NOMO-1 (cell line): ENCODE measurements at regions not wholly inside any gene's neighbourhood (a gene's known extent, or its start where the extent isn't known, plus 50 kb on each side); places are given as distances from the start of the nearest gene placed in this dataset.
"Not testable (repeated sequence)": the region's sequence is repeated elsewhere in the genome, so short reads cannot be mapped to it uniquely, and the experiment has no call there.

Source experiments
- DNase-seq, 2 experiments: peaks; one replicate each; lab custom pipeline; 2025; ENCODE audit not compliant: unreplicated experiment in 2 of 2; lab: John Stamatoyannopoulos, UW

GRCh38 chr2:52113338-52113737 lies 1081.4 kb upstream of the NRXN1 start:
- DNase-seq = no peak

GRCh38 chr2:52112141-52112540 lies 1080.2 kb upstream of the NRXN1 start:
- no peak for DNase-seq

- DNase-seq = peak in 1 of 2 experiments; percentile 16
Observed at GRCh38 chr2:52107124-52107523, 1075.2 kb upstream of the NRXN1 start.

GRCh38 chr2:52097071-52097470 lies 1065.1 kb upstream of the NRXN1 start:
- DNase-seq = peak; percentile 23 to 27

GRCh38 chr2:52084759-52085158 lies 1052.8 kb upstream of the NRXN1 start:
- DNase-seq = peak in 1 of 2 experiments; percentile 17

GRCh38 chr2:52083214-52083613 lies 1051.3 kb upstream of the NRXN1 start:
- DNase-seq = no peak

- no peak for DNase-seq
Observed at GRCh38 chr2:52082646-52083045, 1050.7 kb upstream of the NRXN1 start.

- DNase-seq = no peak
Observed at GRCh38 chr2:52079602-52080001, 1047.7 kb upstream of the NRXN1 start.

- DNase-seq = no peak
Observed at GRCh38 chr2:52077159-52077558, 1045.2 kb upstream of the NRXN1 start.

GRCh38 chr2:52074130-52074719 lies 1042.3 kb upstream of the NRXN1 start:
- DNase-seq = no peak

- no peak for DNase-seq
Observed at GRCh38 chr2:52072949-52073348, 1041.0 kb upstream of the NRXN1 start.

- DNase-seq = no peak
Observed at GRCh38 chr2:52070665-52071064, 1038.7 kb upstream of the NRXN1 start.

GRCh38 chr2:52064234-52064633 lies 1032.3 kb upstream of the NRXN1 start:
- DNase-seq = no peak

- no peak for DNase-seq
Observed at GRCh38 chr2:52054824-52055223, 1022.9 kb upstream of the NRXN1 start.

- DNase-seq = no peak
Observed at GRCh38 chr2:52036853-52037252, 1004.9 kb upstream of the NRXN1 start.

GRCh38 chr2:52036024-52036423 lies 1004.1 kb upstream of the NRXN1 start:
- no peak for DNase-seq

- DNase-seq = no peak
Observed at GRCh38 chr2:52035391-52035790, 1003.5 kb upstream of the NRXN1 start.

GRCh38 chr2:52034706-52035105 lies 1002.8 kb upstream of the NRXN1 start:
- DNase-seq = no peak

GRCh38 chr2:52022006-52022405 lies 990.1 kb upstream of the NRXN1 start:
- DNase-seq = no peak

GRCh38 chr2:52017646-52018235 lies 985.8 kb upstream of the NRXN1 start:
- no peak for DNase-seq

GRCh38 chr2:52006821-52007366 lies 975.0 kb upstream of the NRXN1 start:
- not testable (repeated sequence) for DNase-seq

- no peak for DNase-seq
Observed at GRCh38 chr2:52000151-52000855, 968.4 kb upstream of the NRXN1 start.
